IPS DF 6.9 (cell line): ENCODE measurements at regions not wholly inside any gene's neighbourhood (a gene's known extent, or its start where the extent isn't known, plus 50 kb on each side); places are given as distances from the start of the nearest gene placed in this dataset.

ENCODE experiments used
- DNase-seq: peaks from one replicate; pipeline ENCODE4 v3.0.0-alpha.2; 2013; ENCODE audit warnings: low read depth, low spot score
- H3K27ac ChIP-seq: one replicate; pipeline ENCODE4 v1.5.1; 2013; ENCODE audit warnings: low read length, control low read depth
- H3K27me3 ChIP-seq: 2 replicates; pipeline ENCODE4 v1.6.1; 2013; ENCODE audit warnings: mild to moderate bottlenecking, low read length; ENCODE audit not compliant: control insufficient read depth, insufficient read depth
- H3K36me3 ChIP-seq: 2 replicates; pipeline ENCODE4 v1.6.1; 2013; ENCODE audit warnings: low read length; ENCODE audit not compliant: control insufficient read depth, insufficient read depth
- H3K4me1 ChIP-seq: 2 replicates; pipeline ENCODE4 v1.6.1; 2013; ENCODE audit warnings: low read length; ENCODE audit not compliant: control insufficient read depth, insufficient read depth
- H3K4me3 ChIP-seq: 2 replicates; pipeline ENCODE4 v1.5.1; 2013; ENCODE audit warnings: mild to moderate bottlenecking, low read length
- H3K9me3 ChIP-seq: 2 replicates; pipeline ENCODE4 v1.6.1; 2013; ENCODE audit warnings: low read length, inconsistent platforms; ENCODE audit not compliant: control insufficient read depth, insufficient read depth
- WGBS: extraction: QIAGEN DNeasy Blood & Tissue Kit; methylation state at CpG from one replicate; pipeline ENCODE4 v1.1.7; 2013; ENCODE audit warnings: mixed read lengths, missing lambda C conversion rate; ENCODE audit not compliant: insufficient read length, insufficient coverage; 5-methylcytosine and 5-hydroxymethylcytosine counted together

DNA sequence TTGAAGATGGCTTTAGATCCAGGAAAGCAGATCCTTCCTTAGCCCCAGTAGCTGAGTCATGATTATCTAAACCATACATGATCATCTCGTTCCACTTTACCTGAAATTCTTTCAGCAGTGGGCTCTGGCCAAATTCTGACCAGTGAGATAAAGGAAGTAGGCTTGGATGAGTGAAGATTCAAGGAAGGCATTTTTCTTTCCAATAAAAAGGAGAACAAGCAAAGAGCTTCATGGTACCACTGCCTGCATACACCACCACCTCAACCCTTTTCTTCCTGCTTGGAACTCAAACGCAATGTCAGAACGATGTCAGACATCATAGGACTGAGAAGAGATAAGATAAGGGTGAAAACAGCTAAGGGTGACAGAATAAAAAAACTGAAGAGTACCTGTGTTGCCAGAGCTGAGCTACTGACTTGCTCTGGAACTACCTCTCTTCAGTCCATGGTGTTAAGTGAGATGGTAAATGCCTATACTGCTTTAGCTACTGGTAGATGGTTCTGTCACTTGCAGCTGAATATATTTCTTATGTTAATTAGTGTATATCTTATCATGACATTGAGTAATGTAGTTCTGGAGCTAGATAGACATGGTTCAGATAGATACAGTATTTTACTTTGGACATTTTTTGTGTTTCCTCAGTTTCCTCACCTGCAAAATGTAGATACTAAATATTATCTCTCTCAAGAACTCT lies 58.7 kb upstream of the ACVR1 start:
- Histone ChIP-seq H3K4me3 (no peak overlapping the region), H3K9me3 (no peaks in the 10 kb centered on the region), H3K27me3 (peaks cover 33% of the 10 kb centered on the region; the same call in 1 of the 2 replicates), H3K4me1 (peaks cover 3% of the 10 kb centered on the region; the same call in 1 of the 2 replicates), H3K27ac (no peak overlapping the region), H3K36me3 (no peaks in the 10 kb centered on the region)
- no CpG with 5 or more reads among the region's 3 CpGs for WGBS
- no peak for DNase-seq

DNA sequence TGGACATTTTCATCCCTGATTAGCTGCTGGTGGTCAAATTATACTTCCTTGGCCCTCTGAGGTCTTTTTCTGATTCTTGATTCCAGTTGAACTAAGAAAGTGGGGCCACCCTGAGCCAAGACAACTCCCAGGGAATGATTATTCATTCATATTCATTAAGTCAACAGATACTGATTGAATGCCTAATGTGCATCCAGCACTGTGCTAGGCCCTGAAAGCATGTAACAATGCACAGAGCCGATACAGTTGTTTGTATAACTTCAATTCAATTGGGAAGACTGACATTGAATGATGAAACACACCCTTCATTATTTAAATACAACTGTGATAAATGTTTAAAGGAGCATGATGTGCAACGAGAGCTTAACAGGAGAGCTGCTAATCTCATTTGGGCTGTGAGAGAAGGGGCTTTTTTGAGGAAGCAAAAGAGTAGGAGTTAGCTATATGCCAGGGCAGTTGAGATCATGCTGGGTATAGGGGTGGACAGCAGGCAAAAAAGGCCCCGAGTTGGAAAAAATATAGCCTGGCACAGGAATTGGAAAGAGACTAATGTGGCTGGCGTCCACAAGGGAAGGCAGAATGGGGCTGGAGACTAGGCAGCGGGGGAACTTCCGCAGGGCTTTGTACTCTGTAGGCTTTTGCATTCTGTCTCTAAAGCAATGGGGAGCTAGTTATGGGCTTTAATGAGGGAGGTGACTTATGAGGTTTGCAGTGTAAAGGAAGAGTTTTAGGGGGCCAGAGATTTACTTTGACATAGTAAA lies 57.2 kb upstream of the ACVR1 start:
- Histone ChIP-seq H3K27ac (no peak overlapping the region), H3K4me3 (no peak overlapping the region), H3K36me3 (no peaks in the 10 kb centered on the region), H3K4me1 (peaks cover 3% of the 10 kb centered on the region; the same call in 1 of the 2 replicates), H3K27me3 (peaks cover 33% of the 10 kb centered on the region; the same call in 1 of the 2 replicates), H3K9me3 (no peaks in the 10 kb centered on the region)
- WGBS, result no CpG with 5 or more reads among the region's 6 CpGs
- no peak for DNase-seq

DNA sequence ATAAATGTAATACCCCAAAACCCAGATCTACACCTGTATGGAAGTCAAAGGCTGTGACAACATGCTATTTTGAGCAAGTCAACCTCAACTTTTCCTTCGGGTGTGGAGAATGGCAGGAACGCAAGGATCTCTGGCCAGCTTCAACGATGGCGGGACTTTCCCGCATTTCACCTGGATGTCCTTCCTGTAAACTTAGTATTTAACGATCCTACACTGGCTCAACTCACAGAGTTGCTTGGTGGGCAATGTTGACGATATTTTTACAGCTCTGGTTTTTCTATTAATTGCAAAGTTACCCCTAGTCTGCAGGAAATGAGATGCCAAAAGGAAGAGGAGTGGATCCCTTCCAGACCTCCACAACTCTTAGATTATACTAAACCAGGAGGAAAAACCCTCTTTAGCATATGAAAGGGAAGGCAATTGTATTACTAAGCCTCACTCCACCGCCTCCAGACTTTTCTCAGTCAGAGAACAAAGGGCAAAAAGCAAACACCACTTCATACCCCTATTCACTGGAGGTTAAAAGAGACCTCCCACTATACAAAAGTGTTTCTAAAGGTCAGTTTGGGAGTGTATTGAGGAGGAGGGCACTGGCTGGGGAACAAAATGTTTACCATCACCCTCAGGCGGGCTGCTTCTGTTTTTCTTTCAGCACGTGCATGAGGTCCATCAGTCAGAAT lies 56.5 kb upstream of the ACVR1 start:
- no peak overlapping the region for H3K27ac ChIP-seq
- no CpG with 5 or more reads among the region's 10 CpGs for WGBS
- no peak overlapping the region for H3K4me3 ChIP-seq
- H3K36me3 ChIP-seq, result no peaks in the 10 kb centered on the region
- H3K9me3 ChIP-seq, result no peaks in the 10 kb centered on the region
- peaks cover 33% of the 10 kb centered on the region; the same call in 1 of the 2 replicates for H3K27me3 ChIP-seq
- peaks cover 3% of the 10 kb centered on the region; the same call in 1 of the 2 replicates for H3K4me1 ChIP-seq
- peak; percentile 64 for DNase-seq

DNA sequence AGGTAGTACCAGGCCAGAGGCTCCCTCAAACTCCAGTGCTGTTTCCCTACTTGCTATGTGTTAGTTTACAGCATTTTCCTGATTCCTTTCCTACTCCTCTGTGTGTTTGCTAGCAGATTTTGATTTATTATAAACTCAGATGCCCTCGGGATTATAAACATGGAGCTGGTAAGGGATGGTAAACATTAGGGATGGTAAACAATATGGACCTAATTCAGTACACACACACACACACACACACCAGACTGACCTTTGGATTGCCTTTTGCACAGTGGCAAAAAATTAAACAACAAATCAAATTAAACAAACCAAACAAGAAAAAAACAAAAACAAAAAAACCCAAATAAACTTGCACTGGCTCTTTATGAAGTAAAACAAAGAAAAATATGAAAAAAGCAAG lies 55.4 kb upstream of the ACVR1 start:
- no peak overlapping the region for H3K27ac ChIP-seq
- H3K9me3 ChIP-seq, result no peaks in the 10 kb centered on the region
- H3K27me3 ChIP-seq, result peaks cover 33% of the 10 kb centered on the region; the same call in 1 of the 2 replicates
- no CpG with 5 or more reads among the region's 1 CpG for WGBS
- H3K36me3 ChIP-seq, result no peaks in the 10 kb centered on the region
- H3K4me3 ChIP-seq, result no peak overlapping the region
- peaks cover 3% of the 10 kb centered on the region; the same call in 1 of the 2 replicates for H3K4me1 ChIP-seq
- DNase-seq, result no peak

DNA sequence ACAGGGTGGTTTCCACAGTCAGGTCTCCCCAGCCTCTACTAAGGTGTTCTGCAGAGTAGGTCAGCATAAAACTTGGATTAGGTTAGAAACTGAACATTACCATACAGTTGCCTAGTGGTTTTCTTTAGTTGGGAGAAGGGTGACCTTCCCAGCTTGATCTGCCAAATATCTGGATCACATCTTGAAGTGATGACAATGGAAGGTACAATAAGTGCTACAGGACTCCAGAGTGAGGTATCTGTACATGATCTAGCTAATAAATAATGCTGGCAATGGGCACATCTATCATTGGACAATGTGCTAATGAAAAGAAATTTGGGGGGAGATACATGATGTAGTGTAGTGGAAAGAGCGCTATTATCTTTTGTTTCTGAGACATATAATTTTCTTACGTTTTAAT lies 54.6 kb upstream of the ACVR1 start:
- Histone ChIP-seq H3K9me3 (no peaks in the 10 kb centered on the region), H3K27me3 (peaks cover 30% of the 10 kb centered on the region; the same call in 1 of the 2 replicates), H3K27ac (no peak overlapping the region), H3K4me1 (peaks cover 3% of the 10 kb centered on the region; the same call in 1 of the 2 replicates), H3K36me3 (no peaks in the 10 kb centered on the region), H3K4me3 (no peak overlapping the region)
- DNase-seq, result no peak
- WGBS, result no CpG with 5 or more reads among the region's 2 CpGs

DNA sequence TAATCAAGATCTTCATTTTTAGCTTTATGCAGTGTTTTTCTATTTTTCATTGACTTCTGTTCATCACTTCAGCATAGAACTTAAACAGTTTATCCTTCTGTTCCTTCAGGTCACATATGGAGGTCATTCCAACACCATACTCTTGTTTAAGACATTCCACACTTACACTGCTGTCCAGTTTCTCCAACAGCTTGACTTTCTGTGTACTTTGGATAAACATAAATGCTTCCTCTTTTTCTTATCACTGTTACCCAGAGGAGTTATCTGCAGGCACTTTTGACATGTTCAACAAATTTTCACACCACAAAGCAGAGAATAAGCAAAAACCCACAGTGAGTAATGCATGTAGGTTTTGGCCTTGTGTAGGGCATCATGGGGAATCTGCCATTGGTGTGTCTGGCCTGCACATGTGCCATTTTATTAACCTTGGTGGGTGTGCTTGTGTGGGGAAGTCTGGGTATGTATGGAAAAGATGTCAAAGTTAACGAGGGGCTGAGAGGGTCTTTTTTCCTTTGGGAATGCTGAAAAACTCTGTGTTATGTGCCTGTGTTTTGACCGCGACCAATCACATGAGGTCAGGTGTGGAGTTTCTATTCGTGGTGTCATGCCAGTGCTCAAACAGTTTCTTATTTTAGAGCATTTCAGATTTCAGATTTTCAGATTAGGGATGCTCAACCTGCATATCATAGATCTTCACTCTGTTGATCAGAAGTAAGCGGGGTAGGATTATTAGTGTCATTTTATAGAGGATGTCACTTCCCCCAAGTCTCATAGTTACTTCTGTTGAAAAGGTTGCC lies 53.9 kb upstream of the ACVR1 start:
- Histone ChIP-seq H3K27me3 (peaks cover 30% of the 10 kb centered on the region; the same call in 1 of the 2 replicates), H3K36me3 (no peaks in the 10 kb centered on the region), H3K9me3 (no peaks in the 10 kb centered on the region), H3K27ac (no peak overlapping the region), H3K4me1 (peaks cover 3% of the 10 kb centered on the region; the same call in 1 of the 2 replicates), H3K4me3 (no peak overlapping the region)
- no peak for DNase-seq
- WGBS, result no CpG with 5 or more reads among the region's 5 CpGs

DNA sequence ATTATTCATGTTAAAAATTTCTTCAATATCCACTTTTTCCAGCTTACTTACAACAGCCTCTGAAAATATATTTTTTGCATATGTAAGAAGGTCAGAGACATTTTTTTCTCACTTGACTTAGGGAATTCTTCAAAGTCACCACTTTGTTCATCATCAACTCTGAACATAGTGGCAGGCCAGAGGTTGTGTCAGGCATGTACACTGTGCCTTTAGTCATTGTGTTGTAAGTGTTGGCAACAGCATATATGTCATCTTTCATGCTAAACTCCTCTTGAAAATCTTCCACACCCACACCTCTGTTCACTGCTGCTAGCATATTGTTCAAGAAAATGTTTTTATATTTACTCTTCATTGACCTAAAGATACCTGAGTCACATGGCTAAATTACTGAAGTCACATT lies 52.2 kb upstream of the ACVR1 start:
- H3K27ac ChIP-seq, result no peak overlapping the region
- peaks cover 23% of the 10 kb centered on the region; the same call in 1 of the 2 replicates for H3K27me3 ChIP-seq
- H3K4me1 ChIP-seq, result peaks cover 4% of the 10 kb centered on the region; the same call in 1 of the 2 replicates
- H3K36me3 ChIP-seq, result no peaks in the 10 kb centered on the region
- no peaks in the 10 kb centered on the region for H3K9me3 ChIP-seq
- no peak overlapping the region for H3K4me3 ChIP-seq
- DNase-seq, result no peak

DNA sequence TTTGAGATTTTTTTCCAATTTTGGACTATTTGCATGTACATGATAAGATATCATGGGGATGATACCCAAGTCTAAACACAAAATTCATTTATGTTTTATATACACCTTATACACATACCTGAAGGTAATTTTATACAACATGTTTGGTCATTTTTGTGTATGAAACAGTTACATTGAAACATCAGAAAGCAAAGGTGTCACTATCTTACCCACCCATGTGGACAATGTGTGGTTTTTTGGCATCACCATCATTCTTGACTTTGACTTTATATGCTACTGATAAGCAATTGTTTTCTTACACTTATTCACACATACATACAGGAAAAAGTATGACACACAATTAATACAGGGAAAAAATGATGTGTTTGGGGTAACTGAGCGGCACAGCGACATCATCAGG lies 51.0 kb upstream of the ACVR1 start:
- Histone ChIP-seq H3K27ac (no peak overlapping the region), H3K4me3 (no peak overlapping the region), H3K4me1 (peaks cover 2% of the 10 kb centered on the region; the same call in 1 of the 2 replicates), H3K9me3 (no peaks in the 10 kb centered on the region), H3K36me3 (no peaks in the 10 kb centered on the region), H3K27me3 (peaks cover 18% of the 10 kb centered on the region; the same call in 1 of the 2 replicates)
- no CpG with 5 or more reads among the region's 2 CpGs for WGBS
- DNase-seq, result no peak
